GM12878 (cell line): ENCODE measurements at regions not wholly inside any gene's neighbourhood (a gene's known extent, or its start where the extent isn't known, plus 50 kb on each side); places are given as distances from the start of the nearest gene placed in this dataset.

ENCODE experiments used
- E4F1 ChIP-seq: fragments of 450-650 bp; IDR thresholded peaks from 2 replicates; pipeline ENCODE4 v1.6.1; 2018; ENCODE audit warnings: borderline replicate concordance, mild to moderate bottlenecking; ENCODE audit not compliant: partially characterized antibody
- EP300 ChIP-seq, 2 experiments: fragments of 150-350 bp in 1 of 2; IDR thresholded peaks; 2 replicates each; pipeline ENCODE4 v1.6.1; 2011 to 2012; ENCODE audit warnings: low read depth in 2 of 2, low read length in 2 of 2, borderline replicate concordance in 1 of 2, improper control_type of control experiment in 1 of 2, inconsistent platforms in 1 of 2; ENCODE audit not compliant: control insufficient read depth in 1 of 2
- NFYB ChIP-seq: IDR thresholded peaks from 2 replicates; pipeline ENCODE4 v1.6.1; 2011; ENCODE audit warnings: low read depth, mild to moderate bottlenecking, low read length, improper control_type of control experiment, moderate library complexity; ENCODE audit not compliant: insufficient read depth
- PAX5 ChIP-seq: IDR thresholded peaks from 2 replicates; pipeline ENCODE4 v1.6.1; 2011; ENCODE audit warnings: low read depth, low read length, borderline replicate concordance
- SMAD1 ChIP-seq: fragments of 450-650 bp; IDR thresholded peaks from 2 replicates; pipeline ENCODE4 v1.6.1; 2018; ENCODE audit warnings: mild to moderate bottlenecking, low read depth; ENCODE audit not compliant: partially characterized antibody
- ZNF592 ChIP-seq: fragments of 450-650 bp; IDR thresholded peaks from 2 replicates; pipeline ENCODE4 v1.6.1; 2017; ENCODE audit warnings: mild to moderate bottlenecking, moderate library complexity
- TF ChIP-seq, protein P1 (sequence below), 3 experiments: IDR thresholded peaks in 2 of 3; conservative IDR thresholded peaks in 1 of 3; 2 replicates each; pipeline ENCODE4 v1.5.1; 2011; ENCODE audit warnings: low read depth in 3 of 3, low read length in 3 of 3, mild to moderate bottlenecking in 3 of 3, control low read depth in 2 of 3, moderate library complexity in 2 of 3, inconsistent platforms in 1 of 3, mixed read lengths in 1 of 3; ENCODE audit not compliant: control insufficient read depth in 2 of 3, insufficient read depth in 1 of 3; ENCODE audit errors: extremely low read depth in 1 of 3

DNA sequence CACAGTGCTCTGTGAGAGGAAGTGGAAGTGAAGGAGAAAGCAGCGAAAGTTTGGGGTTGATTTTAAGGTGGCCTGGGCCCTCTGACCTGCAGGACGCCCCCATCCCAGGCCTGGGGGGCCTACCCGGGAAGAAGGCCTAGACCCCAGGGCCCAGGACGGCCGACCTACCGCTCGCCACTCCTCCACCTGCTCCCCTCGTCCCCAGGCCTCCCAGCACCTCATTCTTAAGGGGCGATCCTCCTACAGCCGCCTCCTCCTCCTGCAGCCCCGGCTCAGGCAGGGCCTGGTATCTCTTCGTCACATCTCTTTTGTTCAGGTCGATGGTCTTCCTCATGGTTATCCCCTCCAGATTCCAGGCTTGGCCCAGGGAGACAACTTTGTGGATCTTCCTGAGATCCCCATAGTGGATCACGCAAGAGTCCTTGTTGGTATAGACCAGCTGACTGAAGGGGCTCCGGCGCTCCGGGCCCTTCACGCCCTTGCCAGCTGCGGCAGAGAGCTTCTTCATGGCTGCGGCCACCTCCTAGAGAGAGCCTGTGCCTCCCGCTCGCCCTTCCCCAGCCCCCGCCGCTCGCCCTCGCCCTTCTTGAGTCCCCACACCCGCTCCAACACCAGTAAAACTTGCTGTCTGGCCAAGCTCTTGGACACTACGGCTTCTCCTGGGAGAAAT lies 117.5 kb downstream of the OR13A1 start:
- TF ChIP-seq PAX5 (no peak), NFYB (no peak), SMAD1 (no peak), E4F1 (no peak), ZNF592 (no peak), EP300 (IDR thresholded peaks at IDR 0.05; ENCODE audit: borderline replicate concordance in 1 of 2, control insufficient read depth in 1 of 2, low read depth in 2 of 2, low read length in 2 of 2) (no peak)
- TF ChIP-seq, protein P1, sequence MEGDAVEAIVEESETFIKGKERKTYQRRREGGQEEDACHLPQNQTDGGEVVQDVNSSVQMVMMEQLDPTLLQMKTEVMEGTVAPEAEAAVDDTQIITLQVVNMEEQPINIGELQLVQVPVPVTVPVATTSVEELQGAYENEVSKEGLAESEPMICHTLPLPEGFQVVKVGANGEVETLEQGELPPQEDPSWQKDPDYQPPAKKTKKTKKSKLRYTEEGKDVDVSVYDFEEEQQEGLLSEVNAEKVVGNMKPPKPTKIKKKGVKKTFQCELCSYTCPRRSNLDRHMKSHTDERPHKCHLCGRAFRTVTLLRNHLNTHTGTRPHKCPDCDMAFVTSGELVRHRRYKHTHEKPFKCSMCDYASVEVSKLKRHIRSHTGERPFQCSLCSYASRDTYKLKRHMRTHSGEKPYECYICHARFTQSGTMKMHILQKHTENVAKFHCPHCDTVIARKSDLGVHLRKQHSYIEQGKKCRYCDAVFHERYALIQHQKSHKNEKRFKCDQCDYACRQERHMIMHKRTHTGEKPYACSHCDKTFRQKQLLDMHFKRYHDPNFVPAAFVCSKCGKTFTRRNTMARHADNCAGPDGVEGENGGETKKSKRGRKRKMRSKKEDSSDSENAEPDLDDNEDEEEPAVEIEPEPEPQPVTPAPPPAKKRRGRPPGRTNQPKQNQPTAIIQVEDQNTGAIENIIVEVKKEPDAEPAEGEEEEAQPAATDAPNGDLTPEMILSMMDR (IDR thresholded peaks at IDR 0.05 in 2 of 3, conservative IDR thresholded peaks at IDR 0.05 in 1 of 3; ENCODE audit: control insufficient read depth in 2 of 3, extremely low read depth in 1 of 3, insufficient read depth in 1 of 3, low read depth in 3 of 3, low read length in 3 of 3), result no peak
